ENCODE measurements at regions not wholly inside any gene's neighbourhood (a gene's known extent, or its start where the extent isn't known, plus 50 kb on each side); places are given as distances from the start of the nearest gene placed in this dataset.

DNA sequence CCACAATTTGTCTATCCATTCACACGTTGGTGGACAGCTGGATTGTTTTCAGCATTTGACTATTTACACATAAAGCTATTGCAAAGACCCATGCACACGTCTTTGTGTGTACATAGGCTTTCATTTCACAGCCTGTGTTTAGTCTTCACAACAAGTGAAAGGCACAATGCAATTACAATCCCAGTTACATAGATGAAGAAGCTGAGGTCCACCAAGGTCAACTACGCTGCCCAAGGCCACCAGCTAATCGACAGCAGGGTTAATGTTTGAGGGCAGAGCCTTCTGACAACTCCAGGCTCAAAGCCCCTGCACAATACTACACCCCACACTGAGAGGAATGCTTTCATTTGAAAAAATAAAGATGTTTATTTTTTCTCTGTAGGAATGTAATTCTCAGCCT lies 93.6 kb upstream of the CDH13 start:
- no peak overlapping the region for H3K9ac ChIP-seq (ENCODE audit: insufficient read depth, low read length)
- TF ChIP-seq, protein P1, sequence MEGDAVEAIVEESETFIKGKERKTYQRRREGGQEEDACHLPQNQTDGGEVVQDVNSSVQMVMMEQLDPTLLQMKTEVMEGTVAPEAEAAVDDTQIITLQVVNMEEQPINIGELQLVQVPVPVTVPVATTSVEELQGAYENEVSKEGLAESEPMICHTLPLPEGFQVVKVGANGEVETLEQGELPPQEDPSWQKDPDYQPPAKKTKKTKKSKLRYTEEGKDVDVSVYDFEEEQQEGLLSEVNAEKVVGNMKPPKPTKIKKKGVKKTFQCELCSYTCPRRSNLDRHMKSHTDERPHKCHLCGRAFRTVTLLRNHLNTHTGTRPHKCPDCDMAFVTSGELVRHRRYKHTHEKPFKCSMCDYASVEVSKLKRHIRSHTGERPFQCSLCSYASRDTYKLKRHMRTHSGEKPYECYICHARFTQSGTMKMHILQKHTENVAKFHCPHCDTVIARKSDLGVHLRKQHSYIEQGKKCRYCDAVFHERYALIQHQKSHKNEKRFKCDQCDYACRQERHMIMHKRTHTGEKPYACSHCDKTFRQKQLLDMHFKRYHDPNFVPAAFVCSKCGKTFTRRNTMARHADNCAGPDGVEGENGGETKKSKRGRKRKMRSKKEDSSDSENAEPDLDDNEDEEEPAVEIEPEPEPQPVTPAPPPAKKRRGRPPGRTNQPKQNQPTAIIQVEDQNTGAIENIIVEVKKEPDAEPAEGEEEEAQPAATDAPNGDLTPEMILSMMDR (conservative IDR thresholded peaks at IDR 0.05 in 1 of 2, IDR thresholded peaks at IDR 0.05 in 1 of 2; ENCODE audit: low read depth in 1 of 2, low read length in 2 of 2) = no peak
- H4K20me1 ChIP-seq (ENCODE audit: control insufficient read depth, extremely low read depth, insufficient read depth, low read length) = no peaks in the 10 kb centered on the region
- no peak overlapping the region for H3K4me2 ChIP-seq (ENCODE audit: extremely low read depth, insufficient read depth, low read length)
- no peak overlapping the region for H2AFZ ChIP-seq (ENCODE audit: low read length)
- no peaks in the 10 kb centered on the region for H3K79me2 ChIP-seq (ENCODE audit: control insufficient read depth, insufficient read depth, low read length)
- no peak overlapping the region for H3K4me3 ChIP-seq (replicated peaks in 1 of 4; ENCODE audit: control extremely low read depth in 1 of 4, insufficient read depth in 1 of 4, low read depth in 3 of 4, low read length in 4 of 4)
- H3K27me3 ChIP-seq (ENCODE audit: control insufficient read depth, insufficient read depth, low read length) = no peaks in the 10 kb centered on the region
- H3K9me3 ChIP-seq (ENCODE audit: control insufficient read depth, insufficient read depth, low read depth, low read length) = no peaks in the 10 kb centered on the region
- no peak overlapping the region for H3K27ac ChIP-seq (ENCODE audit: insufficient read depth, low read length)
- H3K36me3 ChIP-seq (ENCODE audit: control insufficient read depth, insufficient read depth, low read length) = no peaks in the 10 kb centered on the region
- no peak for DNase-seq (ENCODE audit: low read depth in 2 of 2)
- H3K4me1 ChIP-seq (ENCODE audit: control insufficient read depth, extremely low read depth, insufficient read depth, low read length) = no peaks in the 10 kb centered on the region

GRCh38 chr16:82530883-82531282 lies 95.9 kb upstream of the CDH13 start:
- H3K4me3 ChIP-seq (replicated peaks in 1 of 4; ENCODE audit: control extremely low read depth in 1 of 4, insufficient read depth in 1 of 4, low read depth in 3 of 4, low read length in 4 of 4) = no peak overlapping the region
- H3K27ac ChIP-seq (ENCODE audit: insufficient read depth, low read length) = no peak overlapping the region
- no peaks in the 10 kb centered on the region for H3K9me3 ChIP-seq (ENCODE audit: control insufficient read depth, insufficient read depth, low read depth, low read length)

DNA sequence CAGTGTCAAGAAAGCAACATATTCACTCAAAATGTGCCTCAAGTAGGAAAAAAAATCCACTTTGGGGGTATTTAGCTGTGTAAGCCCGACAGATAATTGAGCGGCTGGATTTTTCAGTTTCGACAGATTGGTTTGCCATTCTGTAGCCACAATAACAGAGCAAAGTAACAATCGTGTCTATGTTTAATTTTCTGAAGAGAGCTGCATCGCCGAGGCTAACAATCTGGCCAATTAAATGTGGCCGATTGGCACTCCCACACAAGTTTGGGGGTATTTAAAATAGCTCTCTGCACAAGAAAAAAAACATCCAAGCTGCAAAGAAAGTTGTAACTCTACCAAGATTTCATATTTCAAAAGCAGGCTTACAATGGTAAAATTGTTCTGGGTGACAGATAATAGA lies 99.7 kb upstream of the CDH13 start:
- Histone ChIP-seq H3K9ac (ENCODE audit: insufficient read depth, low read length) (no peak overlapping the region), H3K4me1 (ENCODE audit: control insufficient read depth, extremely low read depth, insufficient read depth, low read length) (no peaks in the 10 kb centered on the region), H4K20me1 (ENCODE audit: control insufficient read depth, extremely low read depth, insufficient read depth, low read length) (no peaks in the 10 kb centered on the region), H3K27me3 (ENCODE audit: control insufficient read depth, insufficient read depth, low read length) (no peaks in the 10 kb centered on the region), H3K4me3 (replicated peaks in 1 of 4; ENCODE audit: control extremely low read depth in 1 of 4, insufficient read depth in 1 of 4, low read depth in 3 of 4, low read length in 4 of 4) (no peak overlapping the region), H3K4me2 (ENCODE audit: extremely low read depth, insufficient read depth, low read length) (no peak overlapping the region), H3K9me3 (ENCODE audit: control insufficient read depth, insufficient read depth, low read depth, low read length) (no peaks in the 10 kb centered on the region), H3K79me2 (ENCODE audit: control insufficient read depth, insufficient read depth, low read length) (no peaks in the 10 kb centered on the region), H3K27ac (ENCODE audit: insufficient read depth, low read length) (no peak overlapping the region), H3K36me3 (ENCODE audit: control insufficient read depth, insufficient read depth, low read length) (no peaks in the 10 kb centered on the region), H2AFZ (ENCODE audit: low read length) (no peak overlapping the region)
- DNase-seq (ENCODE audit: low read depth in 2 of 2) = no peak
- TF ChIP-seq, protein P1 (conservative IDR thresholded peaks at IDR 0.05 in 1 of 2, IDR thresholded peaks at IDR 0.05 in 1 of 2; ENCODE audit: low read depth in 1 of 2, low read length in 2 of 2) = no peak
- no peak for TF ChIP-seq EZH2 (IDR thresholded peaks at IDR 0.05; ENCODE audit: low read length, missing control alignments)

More at GRCh38 chr16:82530883-82531282, 95.9 kb upstream of the CDH13 start:
- Histone ChIP-seq H4K20me1 (ENCODE audit: control insufficient read depth, extremely low read depth, insufficient read depth, low read length) (no peaks in the 10 kb centered on the region), H3K36me3 (ENCODE audit: control insufficient read depth, insufficient read depth, low read length) (no peaks in the 10 kb centered on the region), H3K9ac (ENCODE audit: insufficient read depth, low read length) (no peak overlapping the region), H3K27me3 (ENCODE audit: control insufficient read depth, insufficient read depth, low read length) (no peaks in the 10 kb centered on the region), H3K4me1 (ENCODE audit: control insufficient read depth, extremely low read depth, insufficient read depth, low read length) (no peaks in the 10 kb centered on the region), H3K4me2 (ENCODE audit: extremely low read depth, insufficient read depth, low read length) (no peak overlapping the region), H3K79me2 (ENCODE audit: control insufficient read depth, insufficient read depth, low read length) (no peaks in the 10 kb centered on the region), H2AFZ (ENCODE audit: low read length) (no peak overlapping the region)
- DNase-seq (ENCODE audit: low read depth in 2 of 2) = no peak
- no peak for TF ChIP-seq EZH2 (IDR thresholded peaks at IDR 0.05; ENCODE audit: low read length, missing control alignments)
- TF ChIP-seq, protein P1 (conservative IDR thresholded peaks at IDR 0.05 in 1 of 2, IDR thresholded peaks at IDR 0.05 in 1 of 2; ENCODE audit: low read depth in 1 of 2, low read length in 2 of 2) = no peak

Measured in fibroblast of lung (primary cell).